AG04449 (cell line): ENCODE measurements at regions not wholly inside any gene's neighbourhood (a gene's known extent, or its start where the extent isn't known, plus 50 kb on each side); places are given as distances from the start of the nearest gene placed in this dataset.

ENCODE experiments used
- CTCF ChIA-PET: fragments of 350-600 bp; formaldehyde crosslinking; extraction: SDS; loops from one replicate; lab custom pipeline; 2021; ENCODE audit warnings: antibody characterized with exemption; lab: Yijun Ruan, JAX
- POLR2A ChIA-PET: fragments of 400-600, 350-600 bp; formaldehyde crosslinking; extraction: SDS; loops from one replicate; lab custom pipeline; 2020; ENCODE audit warnings: antibody characterized with exemption, inconsistent platforms; lab: Yijun Ruan, JAX
- DNase-seq: peaks from one replicate; pipeline ENCODE4 v3.0.0-alpha.2; 2010; ENCODE audit warnings: low read depth, low spot score
- H3K4me3 ChIP-seq: 2 replicates; pipeline ENCODE4 v1.5.1; 2011; ENCODE audit warnings: low read depth, mild to moderate bottlenecking, control low read depth, low read length
- CTCF ChIP-seq: IDR thresholded peaks from one replicate; pipeline ENCODE4 v1.5.1; 2011; ENCODE audit warnings: mild to moderate bottlenecking, moderate library complexity, low read length, control low read depth, inconsistent platforms; ENCODE audit not compliant: insufficient read depth; ENCODE audit errors: missing control alignments

DNA sequence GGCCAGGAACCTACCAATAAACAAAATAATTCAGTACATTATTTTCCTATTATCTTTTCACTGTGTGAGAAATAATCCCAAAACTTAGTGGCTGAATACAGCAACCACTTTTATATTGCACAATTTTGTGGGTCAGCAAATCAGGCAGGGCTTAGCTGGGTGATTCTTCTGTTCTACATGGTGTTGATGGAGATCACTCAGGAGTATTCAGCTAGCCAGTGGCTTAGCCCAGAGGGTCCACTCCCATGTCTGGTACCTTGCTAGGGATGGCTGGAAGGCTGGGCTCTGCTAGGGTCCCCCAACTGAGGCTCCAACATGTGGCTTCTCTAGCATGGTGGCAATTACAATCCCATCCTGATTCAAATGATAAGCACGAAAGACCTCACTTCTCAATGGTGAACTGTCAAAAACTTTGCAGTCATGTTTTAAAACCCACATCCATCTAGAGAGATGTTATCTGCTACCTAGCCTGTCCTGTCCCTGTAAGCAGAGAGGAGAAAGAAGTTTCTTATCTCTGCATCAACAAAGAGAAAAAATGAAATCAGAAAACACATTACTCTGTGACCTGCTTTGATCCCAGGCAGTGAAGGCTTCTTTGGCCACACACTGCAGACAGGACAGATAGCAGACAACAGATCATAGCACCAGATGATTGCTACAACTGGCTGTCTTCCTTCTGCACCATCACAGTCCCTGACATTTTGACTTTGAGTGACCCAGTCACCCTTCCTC is 51.0 kb upstream of the MYL2 start:
- no peak overlapping the region for H3K4me3 ChIP-seq
- no peak for DNase-seq
- POLR2A ChIA-PET = no interaction called here
- TF ChIP-seq CTCF = no peak
- CTCF ChIA-PET = no interaction called here
